ENCODE measurements at regions not wholly inside any gene's neighbourhood (a gene's known extent, or its start where the extent isn't known, plus 50 kb on each side); places are given as distances from the start of the nearest gene placed in this dataset.

- TF ChIP-seq CTCF (IDR thresholded peaks at IDR 0.05) (no peak), ZFX (IDR thresholded peaks at IDR 0.05; ENCODE audit: borderline replicate concordance) (no peak)
These were observed 65.0 kb upstream of the SEMA6D start for GRCh38 chr15:47652328-47652727.
